ENCODE measurements at regions not wholly inside any gene's neighbourhood (a gene's known extent, or its start where the extent isn't known, plus 50 kb on each side); places are given as distances from the start of the nearest gene placed in this dataset.
A peak's percentile ranks its signal among the peaks of the same experiment; 100 is the strongest.
"Not testable (repeated sequence)": the region's sequence is repeated elsewhere in the genome, so short reads cannot be mapped to it uniquely, and the experiment has no call there.

DNA sequence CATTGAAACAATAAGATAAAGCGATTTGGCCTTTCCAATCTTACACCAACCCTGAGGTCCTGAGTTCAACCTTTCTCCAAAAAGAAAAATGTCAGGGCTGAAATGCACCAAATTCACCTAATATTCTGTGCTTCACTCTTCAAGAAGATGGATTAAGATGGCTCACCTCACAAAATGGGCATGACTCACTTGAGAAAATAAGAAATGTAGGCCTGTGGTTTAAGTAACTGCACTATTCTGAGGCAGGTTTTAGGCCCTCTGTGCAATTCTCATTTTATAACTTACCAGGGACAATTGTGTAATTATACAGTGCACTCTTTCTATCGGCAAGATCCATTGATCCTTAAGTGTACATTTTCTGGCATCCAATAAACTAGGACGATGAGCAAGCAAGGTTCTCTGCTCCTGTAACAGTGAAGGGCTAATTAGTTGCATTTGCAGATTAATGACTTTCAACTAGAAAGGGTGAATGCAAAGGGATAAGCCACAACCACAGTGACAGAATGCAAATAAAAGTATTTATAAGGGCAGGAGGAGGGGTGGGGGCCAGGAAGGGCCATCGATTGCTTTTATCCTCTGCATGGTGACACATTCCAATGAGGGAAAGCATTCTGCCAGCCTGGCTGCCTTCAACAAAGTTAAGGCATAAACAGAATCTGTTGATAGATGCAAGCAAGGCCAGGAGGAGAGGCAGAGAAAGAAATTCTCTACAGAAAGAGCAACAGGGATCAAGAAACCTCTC, 214.5 kb downstream of the CAAP1 start:
- in situ Hi-C loops (cut with HindIII; ENCODE audit: low pct_ligation_motif_present, low pct_unique_long_range_greater_than_20kb, low sequenced_read_pairs), result no loop called here
- no peak for DNase-seq

DNA sequence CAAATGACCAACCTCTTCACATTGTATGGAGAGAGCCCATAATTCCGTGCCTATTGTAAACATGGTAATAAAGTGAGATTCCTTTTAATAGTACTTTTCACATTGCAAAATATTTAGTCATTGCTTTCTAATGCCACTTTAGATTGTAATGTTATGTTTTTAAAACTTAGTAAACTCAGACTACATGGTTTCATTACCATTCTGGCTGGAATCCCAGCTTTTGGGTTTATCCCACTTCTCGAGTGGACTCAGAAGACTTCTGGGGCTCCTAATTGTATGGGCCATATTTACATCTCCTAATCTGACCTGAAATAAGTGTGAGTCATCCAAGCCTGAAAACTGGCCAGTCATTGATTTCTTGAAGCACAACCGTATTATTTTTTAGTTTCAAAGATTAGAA, 217.6 kb downstream of the CAAP1 start:
- in situ Hi-C loops (cut with HindIII; ENCODE audit: low pct_ligation_motif_present, low pct_unique_long_range_greater_than_20kb, low sequenced_read_pairs), result no loop called here
- no peak for DNase-seq

DNA sequence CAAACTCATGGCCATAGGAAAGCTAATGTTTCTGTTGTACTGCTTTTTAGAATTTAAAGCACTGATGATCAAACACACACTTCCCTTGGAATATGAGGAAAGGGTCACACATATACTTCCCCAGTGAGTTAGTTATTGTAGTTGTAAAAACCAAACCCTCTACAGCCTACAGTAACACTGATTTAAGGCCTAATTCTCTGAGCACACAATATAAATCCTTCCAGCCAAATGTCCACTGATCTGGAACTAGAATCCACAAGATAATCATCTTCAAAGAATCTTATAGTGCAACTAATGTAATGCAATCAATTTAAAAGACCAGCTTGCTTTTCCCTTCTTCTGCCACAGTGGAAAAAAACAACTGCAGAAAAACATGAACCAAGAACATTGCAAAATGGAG, 219.3 kb downstream of the CAAP1 start:
- in situ Hi-C loops (cut with HindIII; ENCODE audit: low pct_ligation_motif_present, low pct_unique_long_range_greater_than_20kb, low sequenced_read_pairs), result no loop called here
- DNase-seq, result no peak

DNA sequence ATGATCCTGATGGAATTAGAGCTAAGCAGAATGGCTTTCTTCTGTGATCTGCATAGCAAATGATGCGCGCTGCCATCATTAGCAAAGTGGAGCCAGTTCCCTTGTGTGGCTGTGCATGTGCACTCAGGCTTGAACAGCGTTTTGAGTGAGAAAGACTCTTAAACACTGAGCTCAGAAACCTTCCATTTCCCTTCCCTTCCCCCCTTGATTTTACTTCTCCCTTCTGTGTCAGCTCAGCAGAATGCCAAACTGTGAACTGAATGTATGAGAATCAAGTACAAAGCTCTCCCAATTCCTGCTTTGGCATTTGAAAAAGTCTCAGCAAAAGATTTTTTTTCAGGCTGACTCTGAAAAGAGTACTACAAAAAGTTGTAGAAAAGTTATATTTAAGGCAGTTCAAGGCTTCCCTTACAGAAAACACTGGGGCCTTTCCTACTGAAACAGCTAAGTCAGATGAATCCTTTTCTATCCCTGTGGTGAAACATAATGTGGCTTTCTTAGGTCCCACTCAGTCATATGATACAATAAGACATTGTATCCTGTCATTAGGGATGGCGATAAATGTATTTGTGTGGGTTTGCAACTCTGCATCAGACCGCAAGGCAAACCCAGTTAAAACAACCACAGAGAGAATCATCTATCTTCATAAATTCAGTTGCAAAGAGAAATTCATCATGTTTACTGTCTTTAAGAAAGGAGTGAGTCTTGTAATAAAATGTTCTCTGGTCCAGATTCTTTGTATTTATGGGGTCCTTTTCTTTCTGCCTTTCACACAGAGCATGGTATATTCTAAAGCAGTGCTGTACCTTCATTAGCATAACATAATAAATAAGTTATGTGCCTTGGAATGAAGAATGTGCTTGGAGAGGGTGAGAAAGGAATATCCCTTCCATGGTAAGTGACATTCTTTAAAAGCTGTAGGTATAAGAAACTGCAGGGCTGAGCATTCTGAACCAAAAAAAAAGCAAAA, 222.6 kb downstream of the CAAP1 start:
- no peak for DNase-seq
- in situ Hi-C loops (cut with HindIII; ENCODE audit: low pct_ligation_motif_present, low pct_unique_long_range_greater_than_20kb, low sequenced_read_pairs), result no loop called here

DNA sequence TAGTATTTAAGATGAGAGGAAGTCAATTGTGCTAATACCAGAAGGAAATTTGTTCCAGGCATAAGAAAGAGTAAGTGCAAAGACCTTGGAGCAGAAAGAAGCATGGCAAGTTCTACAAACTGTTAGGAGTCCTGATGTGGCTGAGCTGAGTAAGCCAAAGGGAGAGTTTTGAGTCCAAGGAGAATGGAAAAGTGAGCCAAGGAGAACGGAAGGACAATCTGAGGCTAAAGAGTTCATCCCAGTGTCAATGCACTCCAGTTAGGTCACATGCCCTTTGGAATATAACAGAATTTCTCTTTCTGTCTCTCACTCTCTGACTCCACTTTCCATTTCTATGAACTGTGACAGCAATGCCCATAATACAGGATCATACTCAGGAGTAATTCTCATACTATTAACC, 224.7 kb downstream of the CAAP1 start:
- DNase-seq, result no peak
- in situ Hi-C loops (cut with HindIII; ENCODE audit: low pct_ligation_motif_present, low pct_unique_long_range_greater_than_20kb, low sequenced_read_pairs), result no loop called here

DNA sequence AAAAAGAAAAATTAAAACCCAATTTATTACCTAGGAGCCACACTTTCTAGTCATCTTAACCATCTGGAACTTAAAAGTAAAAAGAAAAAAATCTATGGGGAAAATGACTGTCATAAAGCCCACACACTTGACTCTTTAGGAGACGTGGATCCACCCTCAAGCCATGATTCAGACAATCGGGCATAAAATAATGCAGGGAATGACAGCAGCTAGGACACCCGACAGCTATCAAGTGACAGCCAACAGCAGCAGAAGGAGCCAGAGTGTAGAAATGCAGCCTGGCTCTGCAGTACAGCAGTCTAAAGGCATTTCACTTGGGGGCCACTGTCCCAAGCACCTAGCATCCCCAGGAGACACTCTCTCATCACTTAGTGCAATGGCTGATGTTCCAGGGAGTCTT, 226.9 kb downstream of the CAAP1 start:
- no peak for DNase-seq
- in situ Hi-C loops (cut with HindIII; ENCODE audit: low pct_ligation_motif_present, low pct_unique_long_range_greater_than_20kb, low sequenced_read_pairs), result no loop called here

DNA sequence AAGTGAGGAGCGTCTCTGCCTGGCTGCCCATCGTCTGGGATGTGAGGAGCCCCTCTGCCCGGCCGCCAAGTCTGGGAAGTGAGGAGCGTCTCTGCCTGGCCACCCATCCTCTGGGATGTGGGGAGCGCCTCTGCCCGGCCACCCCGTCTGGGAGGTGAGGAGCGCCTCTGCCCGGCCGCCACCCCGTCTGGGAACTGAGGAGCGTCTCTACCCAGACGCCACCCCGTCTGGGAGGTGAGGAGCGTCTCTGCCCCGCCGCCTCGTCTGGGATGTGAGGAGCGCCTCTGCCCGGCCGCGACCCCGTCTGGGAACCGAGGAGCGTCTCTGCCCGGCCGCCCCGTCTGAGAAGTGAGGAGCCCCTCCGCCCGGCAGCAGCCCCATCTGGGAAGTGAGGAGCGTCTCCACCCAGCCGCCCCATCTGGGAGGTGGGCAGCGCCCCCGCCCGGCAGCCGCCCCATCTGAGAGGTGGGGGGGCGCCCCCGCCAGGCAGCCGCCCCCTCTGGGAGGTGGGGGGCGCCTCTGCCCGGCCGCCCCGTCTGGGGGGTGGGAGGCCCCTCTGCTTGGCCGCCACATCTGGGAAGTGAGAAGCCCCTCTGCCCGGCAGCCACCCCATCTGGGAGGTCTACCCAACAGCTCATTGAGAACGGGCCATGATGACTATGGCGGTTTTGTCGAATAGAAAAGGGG, 228.4 kb downstream of the CAAP1 start:
- in situ Hi-C loops (cut with HindIII; ENCODE audit: low pct_ligation_motif_present, low pct_unique_long_range_greater_than_20kb, low sequenced_read_pairs); DNase-seq: not testable (repeated sequence)

DNA sequence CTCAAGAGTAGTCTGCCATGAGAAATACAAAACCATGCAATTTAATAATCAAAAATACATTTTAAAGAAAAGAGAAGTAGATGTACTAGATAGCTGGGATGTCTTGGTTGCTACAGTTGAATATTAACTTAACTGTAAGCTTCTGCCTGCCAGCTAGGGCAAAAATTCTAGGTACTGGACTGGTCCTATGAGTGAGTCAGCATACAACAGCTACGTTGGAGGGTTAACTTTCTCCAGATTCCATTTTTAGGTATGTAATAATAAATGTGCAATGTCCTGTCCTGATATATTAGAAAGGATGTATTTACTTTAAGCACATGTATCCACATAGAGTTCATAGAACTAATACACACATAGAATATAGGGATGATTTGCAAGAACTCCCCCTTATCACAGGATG, 230.1 kb downstream of the CAAP1 start:
- in situ Hi-C loops (cut with HindIII; ENCODE audit: low pct_ligation_motif_present, low pct_unique_long_range_greater_than_20kb, low sequenced_read_pairs), result no loop called here
- DNase-seq, result no peak

DNA sequence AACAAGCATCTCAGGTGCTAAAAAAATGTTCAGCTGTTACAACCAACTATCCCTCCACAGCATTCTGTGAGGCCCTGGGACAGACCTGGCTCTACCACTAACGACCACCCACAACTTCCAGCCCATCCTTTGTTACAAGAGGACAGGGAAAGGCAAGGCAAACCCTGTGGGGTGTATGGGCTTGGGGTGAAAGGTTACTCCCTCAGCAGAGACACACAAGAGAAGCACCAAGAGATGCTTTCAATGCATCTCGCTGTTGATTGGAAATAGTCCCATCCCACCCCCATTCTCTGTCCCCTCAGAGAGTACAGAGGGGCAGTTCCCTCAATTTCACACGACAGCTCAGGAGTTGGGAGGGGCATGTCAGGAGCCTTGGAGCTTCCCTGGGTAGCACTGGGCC, 234.1 kb downstream of the CAAP1 start:
- in situ Hi-C loops (cut with HindIII; ENCODE audit: low pct_ligation_motif_present, low pct_unique_long_range_greater_than_20kb, low sequenced_read_pairs), result no loop called here

DNA sequence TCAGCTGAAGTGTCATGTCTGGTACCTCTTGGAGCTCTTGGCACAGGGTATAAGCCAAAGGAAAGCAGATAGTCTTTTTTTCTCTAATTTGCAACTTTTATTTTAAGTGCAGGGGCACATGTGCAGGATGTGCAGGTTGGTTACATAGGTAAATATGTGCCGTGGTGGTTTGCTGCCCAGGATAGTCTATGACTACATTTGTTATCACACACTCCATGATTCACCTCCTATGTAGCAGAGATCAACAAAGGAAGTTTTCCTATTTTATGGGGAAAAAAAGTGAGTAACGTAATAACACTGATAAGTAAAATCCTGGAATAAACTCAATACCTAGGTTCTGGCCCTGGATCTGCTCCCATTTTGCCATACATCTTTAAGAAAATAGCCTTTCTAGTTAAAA, 234.6 kb downstream of the CAAP1 start:
- no peak for DNase-seq
- in situ Hi-C loops (cut with HindIII; ENCODE audit: low pct_ligation_motif_present, low pct_unique_long_range_greater_than_20kb, low sequenced_read_pairs), result no loop called here

More for the DNA sequence above, 234.1 kb downstream of the CAAP1 start:
- DNase-seq, result no peak

DNA sequence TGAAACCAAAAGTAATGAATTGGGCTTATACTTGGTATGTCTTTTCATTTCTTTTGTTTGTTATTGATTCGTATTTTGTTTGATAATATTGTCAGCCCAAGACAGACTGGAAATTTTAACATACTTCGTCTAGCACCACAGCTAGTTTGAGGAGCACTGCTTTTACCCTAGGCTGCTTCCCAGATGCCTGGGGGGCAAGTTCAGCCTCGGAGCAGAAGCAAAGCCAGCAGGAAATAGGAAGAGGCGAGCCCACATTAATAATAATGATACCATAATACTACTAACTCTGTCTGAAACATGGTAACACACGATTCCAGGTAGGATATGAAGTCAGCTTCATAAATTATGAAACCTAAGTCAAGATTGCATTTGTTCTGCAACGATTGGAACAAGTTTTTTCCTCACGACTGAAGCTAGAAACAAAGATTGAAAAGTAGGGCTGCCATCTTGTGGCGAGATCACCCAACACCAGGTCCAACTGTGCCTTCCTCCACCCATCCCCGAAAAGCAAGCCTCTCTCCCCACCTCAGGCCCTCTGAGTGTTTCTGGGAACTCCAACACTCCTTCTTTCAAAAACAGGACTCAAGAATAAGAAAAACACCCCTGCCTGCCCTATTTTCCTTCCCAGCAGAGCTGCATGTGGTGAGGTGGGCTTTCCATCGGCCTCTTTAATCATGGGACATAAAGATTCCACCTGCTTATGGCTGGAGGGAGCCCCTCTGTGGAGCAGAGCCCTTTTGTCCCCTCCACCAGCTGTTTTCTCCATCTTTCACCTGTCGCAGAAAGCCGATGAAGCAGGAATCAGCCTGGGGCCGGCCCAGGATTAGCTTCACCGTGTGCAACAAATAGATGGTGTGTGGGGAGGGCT, 236.4 kb downstream of the CAAP1 start:
- peak; percentile 32 for DNase-seq
- in situ Hi-C loops (cut with HindIII; ENCODE audit: low pct_ligation_motif_present, low pct_unique_long_range_greater_than_20kb, low sequenced_read_pairs), result no loop called here

DNA sequence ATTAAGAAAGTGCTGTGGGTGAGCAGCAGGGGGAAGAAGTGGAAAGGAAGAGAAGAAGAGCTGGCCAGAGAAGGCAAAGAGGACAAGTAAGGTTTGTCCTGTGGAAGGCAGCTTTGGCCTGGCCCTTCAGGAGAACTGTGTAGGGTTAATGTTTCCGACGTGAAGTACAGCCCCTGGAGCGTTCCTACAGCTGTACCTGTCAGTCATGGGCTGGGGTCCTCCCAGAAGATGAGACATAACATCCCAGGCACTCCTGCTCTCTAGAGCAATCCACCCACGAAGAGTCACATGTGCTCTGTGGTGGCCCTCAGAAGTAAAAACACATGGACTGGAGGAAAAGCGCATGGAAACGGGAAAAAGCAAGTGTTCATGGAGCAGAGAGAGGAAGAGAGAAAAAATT, 237.4 kb downstream of the CAAP1 start:
- in situ Hi-C loops (cut with HindIII; ENCODE audit: low pct_ligation_motif_present, low pct_unique_long_range_greater_than_20kb, low sequenced_read_pairs), result no loop called here
- DNase-seq, result no peak

DNA sequence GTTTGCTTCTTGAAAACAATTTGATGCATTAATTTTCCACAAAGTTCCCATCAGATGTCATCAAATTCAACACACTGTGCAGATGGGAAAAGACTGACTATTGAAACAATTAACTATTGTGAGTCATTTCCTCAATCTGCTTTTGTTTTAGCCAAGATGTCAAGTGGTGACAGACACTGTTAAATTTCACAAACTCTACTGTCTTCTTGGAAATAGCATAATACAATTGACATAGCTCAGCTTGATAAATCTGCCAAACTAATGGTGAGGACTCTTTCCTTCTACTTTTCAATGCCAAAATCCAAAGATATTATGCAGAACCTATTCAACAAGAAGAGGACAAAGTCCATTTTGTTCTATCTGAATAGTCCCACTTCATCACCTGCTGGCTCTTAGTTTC, 242.3 kb downstream of the CAAP1 start:
- in situ Hi-C loops (cut with HindIII; ENCODE audit: low pct_ligation_motif_present, low pct_unique_long_range_greater_than_20kb, low sequenced_read_pairs), result no loop called here
- no peak for DNase-seq

DNA sequence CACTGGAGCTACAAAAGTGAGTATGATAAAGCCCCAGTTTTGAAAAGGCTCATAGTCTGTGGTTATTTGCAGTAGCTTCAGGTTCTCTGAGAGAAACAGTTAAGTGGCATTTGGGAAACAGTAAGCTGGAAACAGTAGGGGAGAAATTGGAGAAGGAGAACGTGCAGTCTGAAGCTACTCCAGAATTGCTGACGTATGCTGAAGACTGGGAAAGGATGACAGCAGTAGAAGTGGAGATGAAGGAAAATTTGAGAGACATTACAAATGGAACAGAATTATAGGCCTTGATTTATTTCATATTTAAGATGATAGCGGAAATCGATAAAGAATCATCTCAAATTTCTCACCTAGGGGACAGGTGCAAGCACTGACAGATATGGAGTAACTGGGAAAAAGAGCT, 248.8 kb downstream of the CAAP1 start:
- DNase-seq, result no peak
- in situ Hi-C loops (cut with HindIII; ENCODE audit: low pct_ligation_motif_present, low pct_unique_long_range_greater_than_20kb, low sequenced_read_pairs), result no loop called here

DNA sequence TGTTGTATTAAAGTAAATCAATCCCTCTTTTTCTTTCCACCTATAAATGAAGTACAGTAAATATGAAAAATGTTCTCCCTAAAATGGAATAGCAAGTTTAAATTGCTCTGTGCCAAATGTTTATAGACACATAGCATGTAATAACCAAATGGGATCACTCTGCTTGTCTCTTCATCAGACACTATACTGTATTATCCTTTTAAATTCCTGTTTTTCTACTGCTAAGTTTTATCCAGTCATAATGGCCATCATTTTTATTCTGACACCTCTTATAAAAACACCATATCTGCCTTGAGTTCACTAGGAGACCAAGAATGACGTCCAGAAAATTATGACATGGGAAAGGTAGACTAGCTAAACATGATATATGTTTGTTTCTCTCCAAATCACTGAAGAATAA, 252.8 kb downstream of the CAAP1 start:
- DNase-seq, result no peak
- in situ Hi-C loops (cut with HindIII; ENCODE audit: low pct_ligation_motif_present, low pct_unique_long_range_greater_than_20kb, low sequenced_read_pairs), result no loop called here

DNA sequence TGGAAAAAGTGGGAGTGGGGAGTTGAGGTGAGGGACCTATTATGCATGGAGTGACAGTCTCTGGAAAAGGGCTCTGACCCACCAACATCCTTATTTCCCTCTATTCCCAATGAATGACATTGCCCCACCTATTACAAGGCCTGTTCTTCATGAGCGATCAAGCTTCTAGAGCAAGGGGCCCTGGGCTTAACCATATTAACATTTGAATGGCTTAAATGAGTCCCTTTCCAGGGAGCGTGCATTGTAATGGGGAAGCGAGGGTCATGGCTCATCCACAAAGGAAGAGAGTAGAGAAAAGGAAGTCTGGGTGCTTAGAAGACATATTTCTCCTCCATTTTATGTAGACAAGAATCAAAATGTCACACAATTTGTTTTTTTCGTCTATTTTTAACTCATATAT, 255.5 kb downstream of the CAAP1 start:
- no peak for DNase-seq

DNA sequence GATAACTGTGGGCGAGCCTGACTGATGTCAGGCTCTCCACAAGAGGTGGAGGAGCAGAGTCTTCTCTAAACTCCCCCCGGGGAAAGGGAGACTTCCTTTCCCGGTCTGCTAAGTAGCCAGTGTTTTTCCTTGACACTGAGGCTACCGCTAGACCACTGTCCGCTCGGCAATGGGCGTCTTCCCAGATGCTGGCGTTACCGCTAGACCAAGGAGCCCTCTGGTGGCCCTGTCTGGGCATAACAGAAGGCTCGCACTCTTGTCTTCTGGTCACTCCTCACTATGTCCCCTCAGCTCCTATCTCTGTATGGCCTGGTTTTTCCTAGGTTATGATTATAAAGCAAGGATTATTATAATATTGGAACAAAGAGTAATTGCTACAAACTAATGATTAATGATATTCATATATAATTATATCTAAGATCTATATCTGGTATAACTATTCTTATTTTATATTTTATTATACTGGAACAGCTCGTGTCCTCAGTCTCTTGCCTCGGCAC, 278.7 kb downstream of the CAAP1 start:
- DNase-seq; in situ Hi-C loops (cut with HindIII; ENCODE audit: low pct_ligation_motif_present, low pct_unique_long_range_greater_than_20kb, low sequenced_read_pairs): not testable (repeated sequence)

More for the DNA sequence above, 255.5 kb downstream of the CAAP1 start:
- in situ Hi-C loops (cut with HindIII; ENCODE audit: low pct_ligation_motif_present, low pct_unique_long_range_greater_than_20kb, low sequenced_read_pairs), result no loop called here

DNA sequence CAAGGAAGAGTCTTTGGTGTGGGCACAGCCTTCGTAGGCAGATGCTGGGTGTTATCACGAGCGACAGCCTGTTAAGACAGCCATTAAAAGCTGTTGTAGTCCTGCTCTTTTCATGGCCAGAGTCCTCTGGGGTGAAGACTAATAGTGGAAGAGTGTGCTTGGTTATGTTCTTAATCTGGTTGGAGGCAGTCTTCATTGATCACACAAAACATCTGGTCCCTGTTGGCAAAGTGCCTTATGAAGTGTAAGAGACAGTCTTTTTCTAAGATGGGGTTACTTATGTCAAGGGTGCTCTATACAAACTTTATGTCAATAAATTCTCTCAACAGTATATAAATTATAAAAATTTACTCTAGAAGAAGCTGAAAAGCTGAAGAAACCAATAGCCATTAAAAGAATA, 280.4 kb downstream of the CAAP1 start:
- in situ Hi-C loops (cut with HindIII; ENCODE audit: low pct_ligation_motif_present, low pct_unique_long_range_greater_than_20kb, low sequenced_read_pairs), result no loop called here
- DNase-seq, result no peak
